ENCODE measurements at regions not wholly inside any gene's neighbourhood (a gene's known extent, or its start where the extent isn't known, plus 50 kb on each side); places are given as distances from the start of the nearest gene placed in this dataset.
"Not testable (repeated sequence)": the region's sequence is repeated elsewhere in the genome, so short reads cannot be mapped to it uniquely, and the experiment has no call there.

DNA sequence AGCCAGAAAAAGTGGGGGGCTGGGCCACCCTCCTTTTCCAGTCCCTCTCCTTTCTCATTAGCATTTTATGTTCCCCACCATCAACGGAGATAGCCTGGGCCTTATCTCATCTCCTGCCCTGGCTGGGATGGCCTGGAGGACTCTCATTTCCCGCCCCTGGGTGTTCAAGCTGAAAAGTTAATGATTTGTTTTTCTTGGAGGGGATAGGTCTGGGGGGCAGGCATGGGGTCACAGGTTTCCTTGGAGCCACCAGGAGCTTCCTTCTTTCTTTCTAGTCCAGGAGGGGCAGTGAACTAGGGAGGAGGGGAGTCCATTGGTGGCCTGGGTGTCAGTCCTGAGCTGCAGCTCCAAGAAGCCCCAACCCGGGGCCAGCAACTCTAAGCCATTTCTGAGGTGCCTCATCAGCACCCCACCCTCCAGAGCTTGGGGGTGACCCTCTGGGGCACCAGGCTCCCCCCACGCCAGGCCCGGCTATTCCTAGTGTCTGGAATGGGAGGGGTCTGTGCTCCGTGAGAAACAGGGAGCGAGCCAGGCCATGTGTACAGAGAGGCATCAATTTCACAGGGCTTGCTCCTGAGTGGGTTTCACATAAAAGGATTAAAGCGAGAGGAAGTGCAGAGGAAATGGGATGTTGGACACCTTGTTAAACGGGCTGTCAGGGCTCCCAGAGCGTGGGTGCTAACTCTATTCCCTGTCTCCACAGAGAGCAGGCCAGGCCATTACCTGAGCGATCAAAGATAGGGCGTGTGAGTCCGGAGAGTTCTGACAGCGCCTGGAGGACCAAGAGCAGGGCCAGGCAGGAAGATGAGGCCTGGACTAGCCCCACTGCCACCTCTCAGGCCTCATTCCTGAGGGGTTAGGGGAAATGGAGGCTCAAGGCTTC lies 90.6 kb upstream of the LHX1 start:
- no peak overlapping the region for H2AFZ ChIP-seq (ENCODE audit: insufficient read depth, low read depth, low read length, poor library complexity, severe bottlenecking)
- peaks cover 0 to 16% of the 10 kb centered on the region in 2 donors for H3K27me3 ChIP-seq (ENCODE audit: control insufficient read depth in 2 of 2, insufficient read depth in 2 of 2, low read length in 2 of 2)
- intact Hi-C loops (cut with micrococcal nuclease), result no loop called here
- no peaks in the 10 kb centered on the region for H3K79me2 ChIP-seq (ENCODE audit: insufficient read depth, low read length)
- no peaks in the 10 kb centered on the region for H3K4me1 ChIP-seq (ENCODE audit: control insufficient read depth in 1 of 2, insufficient read depth in 2 of 2, low read length in 2 of 2)
- no peak overlapping the region for H3K4me3 ChIP-seq (replicated peaks in 1 of 3; ENCODE audit: low read depth in 2 of 3, low read length in 3 of 3)
- no peaks in the 10 kb centered on the region for H3K36me3 Mint-ChIP-seq
- no peak overlapping the region for H3K27ac ChIP-seq (ENCODE audit: low read depth in 1 of 2, low read length in 2 of 2)
- no peaks in the 10 kb centered on the region for H3K36me3 ChIP-seq (replicated peaks in 1 of 2; ENCODE audit: control insufficient read depth in 1 of 2, insufficient read depth in 2 of 2, low read length in 2 of 2)
- H3K9me3 Mint-ChIP-seq, result peaks cover 0 to 1% (median 0%) of the 10 kb centered on the region in 7 donors
- H3K27me3 Mint-ChIP-seq (ENCODE audit: low read depth in 3 of 3), result peaks cover 18 to 42% (median 21%) of the 10 kb centered on the region in 3 donors
- peaks cover 2% of the 10 kb centered on the region for H3K4me1 Mint-ChIP-seq
- TF ChIP-seq, protein P1, sequence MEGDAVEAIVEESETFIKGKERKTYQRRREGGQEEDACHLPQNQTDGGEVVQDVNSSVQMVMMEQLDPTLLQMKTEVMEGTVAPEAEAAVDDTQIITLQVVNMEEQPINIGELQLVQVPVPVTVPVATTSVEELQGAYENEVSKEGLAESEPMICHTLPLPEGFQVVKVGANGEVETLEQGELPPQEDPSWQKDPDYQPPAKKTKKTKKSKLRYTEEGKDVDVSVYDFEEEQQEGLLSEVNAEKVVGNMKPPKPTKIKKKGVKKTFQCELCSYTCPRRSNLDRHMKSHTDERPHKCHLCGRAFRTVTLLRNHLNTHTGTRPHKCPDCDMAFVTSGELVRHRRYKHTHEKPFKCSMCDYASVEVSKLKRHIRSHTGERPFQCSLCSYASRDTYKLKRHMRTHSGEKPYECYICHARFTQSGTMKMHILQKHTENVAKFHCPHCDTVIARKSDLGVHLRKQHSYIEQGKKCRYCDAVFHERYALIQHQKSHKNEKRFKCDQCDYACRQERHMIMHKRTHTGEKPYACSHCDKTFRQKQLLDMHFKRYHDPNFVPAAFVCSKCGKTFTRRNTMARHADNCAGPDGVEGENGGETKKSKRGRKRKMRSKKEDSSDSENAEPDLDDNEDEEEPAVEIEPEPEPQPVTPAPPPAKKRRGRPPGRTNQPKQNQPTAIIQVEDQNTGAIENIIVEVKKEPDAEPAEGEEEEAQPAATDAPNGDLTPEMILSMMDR (IDR thresholded peaks at IDR 0.05), result no peak
- no peak for DNase-seq
- WGBS (ENCODE audit: insufficient coverage), result 62% methylated on average over 9 of the region's 14 CpGs
- no peaks in the 10 kb centered on the region for H3K9me3 ChIP-seq (replicated peaks in 1 of 2; ENCODE audit: control insufficient read depth in 1 of 2, insufficient read depth in 1 of 2, low read length in 2 of 2)
- H3K4me2 ChIP-seq (replicated peaks; ENCODE audit: extremely low read depth, low read length, poor library complexity, severe bottlenecking), result no peak overlapping the region
- no peak overlapping the region for H3K4me3 Mint-ChIP-seq
- no peak overlapping the region for H3K9ac ChIP-seq (ENCODE audit: insufficient read depth, low read length, poor library complexity, severe bottlenecking)
- H4K20me1 ChIP-seq (ENCODE audit: insufficient read depth, low read length), result no peaks in the 10 kb centered on the region
- no peak overlapping the region for H3K27ac Mint-ChIP-seq

DNA sequence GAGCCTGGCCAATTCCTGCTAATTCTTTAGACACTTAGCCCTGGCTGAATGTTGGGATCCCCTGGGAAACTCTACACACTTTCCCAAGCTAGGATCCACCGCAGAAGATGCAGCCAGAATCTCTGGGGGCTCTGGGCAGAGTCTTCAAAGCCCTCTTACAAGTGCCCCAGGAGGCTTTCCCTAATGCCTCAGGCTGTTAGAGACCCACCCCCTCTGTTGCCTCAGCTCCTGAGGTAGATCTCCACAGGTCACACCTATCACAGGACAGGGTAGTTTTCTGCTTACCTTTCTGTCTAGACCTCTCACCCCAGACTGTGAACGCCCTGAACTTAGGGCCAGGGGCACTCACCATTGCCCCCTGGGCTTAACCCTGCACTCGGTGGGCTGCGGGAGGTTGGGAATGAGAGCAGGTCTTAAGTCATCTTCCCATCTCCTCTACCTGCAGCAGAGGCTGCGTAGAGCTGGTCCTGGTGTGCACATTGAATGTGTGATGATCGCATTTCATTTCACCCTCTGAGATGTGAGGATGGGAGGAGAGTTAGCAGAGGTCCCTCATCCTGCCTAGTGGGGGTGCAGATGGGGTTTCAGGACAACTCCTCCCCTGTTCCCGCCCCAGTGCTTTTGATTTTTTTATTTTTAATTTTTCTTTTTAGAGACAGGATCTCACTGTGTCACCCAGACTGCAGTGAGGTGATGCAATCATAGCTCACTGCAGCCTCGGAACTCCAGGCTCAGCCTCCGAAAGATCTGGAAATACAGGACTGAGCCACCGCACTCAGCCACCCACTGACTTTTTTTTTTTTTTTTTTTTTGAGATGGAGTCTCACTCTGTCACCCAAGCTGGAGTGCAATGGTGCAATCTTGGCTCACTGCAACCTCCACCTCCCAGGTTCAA lies 89.0 kb upstream of the LHX1 start:
- H3K27me3 Mint-ChIP-seq (ENCODE audit: low read depth in 3 of 3), result peaks cover 12 to 41% (median 15%) of the 10 kb centered on the region in 3 donors
- Histone ChIP-seq H3K36me3 (replicated peaks in 1 of 2; ENCODE audit: control insufficient read depth in 1 of 2, insufficient read depth in 2 of 2, low read length in 2 of 2) (no peaks in the 10 kb centered on the region), H3K79me2 (ENCODE audit: insufficient read depth, low read length) (no peaks in the 10 kb centered on the region), H3K27ac (ENCODE audit: low read depth in 1 of 2, low read length in 2 of 2) (no peak overlapping the region), H3K9me3 (replicated peaks in 1 of 2; ENCODE audit: control insufficient read depth in 1 of 2, insufficient read depth in 1 of 2, low read length in 2 of 2) (no peaks in the 10 kb centered on the region), H3K27me3 (ENCODE audit: control insufficient read depth in 2 of 2, insufficient read depth in 2 of 2, low read length in 2 of 2) (peaks cover 0 to 16% of the 10 kb centered on the region in 2 donors), H3K4me3 (replicated peaks in 1 of 3; ENCODE audit: low read depth in 2 of 3, low read length in 3 of 3) (no peak overlapping the region), H2AFZ (ENCODE audit: insufficient read depth, low read depth, low read length, poor library complexity, severe bottlenecking) (no peak overlapping the region), H3K4me1 (ENCODE audit: control insufficient read depth in 1 of 2, insufficient read depth in 2 of 2, low read length in 2 of 2) (no peaks in the 10 kb centered on the region), H3K9ac (ENCODE audit: insufficient read depth, low read length, poor library complexity, severe bottlenecking) (no peak overlapping the region), H3K4me2 (replicated peaks; ENCODE audit: extremely low read depth, low read length, poor library complexity, severe bottlenecking) (no peak overlapping the region), H4K20me1 (ENCODE audit: insufficient read depth, low read length) (no peaks in the 10 kb centered on the region)
- H3K36me3 Mint-ChIP-seq, result no peaks in the 10 kb centered on the region
- peaks cover 2% of the 10 kb centered on the region for H3K4me1 Mint-ChIP-seq
- no peak overlapping the region for H3K27ac Mint-ChIP-seq
- TF ChIP-seq, protein P1 (IDR thresholded peaks at IDR 0.05), result no peak
- intact Hi-C loops (cut with micrococcal nuclease), result no loop called here
- DNase-seq, result no peak
- H3K9me3 Mint-ChIP-seq, result peaks cover 0 to 3% (median 0%) of the 10 kb centered on the region in 7 donors
- no peak overlapping the region for H3K4me3 Mint-ChIP-seq
- 73% methylated on average over 2 of the region's 10 CpGs for WGBS (ENCODE audit: insufficient coverage)

GRCh38 chr17:36849020-36849419 lies 88.3 kb upstream of the LHX1 start:
- H3K36me3 Mint-ChIP-seq; H3K9ac ChIP-seq (ENCODE audit: insufficient read depth, low read length, poor library complexity, severe bottlenecking); H3K27ac ChIP-seq (ENCODE audit: low read depth in 1 of 2, low read length in 2 of 2); H3K4me1 Mint-ChIP-seq; H4K20me1 ChIP-seq (ENCODE audit: insufficient read depth, low read length); H3K36me3 ChIP-seq (replicated peaks in 1 of 2; ENCODE audit: control insufficient read depth in 1 of 2, insufficient read depth in 2 of 2, low read length in 2 of 2); H3K9me3 ChIP-seq (replicated peaks in 1 of 2; ENCODE audit: control insufficient read depth in 1 of 2, insufficient read depth in 1 of 2, low read length in 2 of 2); intact Hi-C loops (cut with micrococcal nuclease); H3K27ac Mint-ChIP-seq; H3K4me3 Mint-ChIP-seq; H3K79me2 ChIP-seq (ENCODE audit: insufficient read depth, low read length); H3K9me3 Mint-ChIP-seq; H3K4me1 ChIP-seq (ENCODE audit: control insufficient read depth in 1 of 2, insufficient read depth in 2 of 2, low read length in 2 of 2); H3K4me3 ChIP-seq (replicated peaks in 1 of 3; ENCODE audit: low read depth in 2 of 3, low read length in 3 of 3); DNase-seq; H2AFZ ChIP-seq (ENCODE audit: insufficient read depth, low read depth, low read length, poor library complexity, severe bottlenecking); H3K4me2 ChIP-seq (replicated peaks; ENCODE audit: extremely low read depth, low read length, poor library complexity, severe bottlenecking): not testable (repeated sequence)
- peaks cover 0 to 16% of the 10 kb centered on the region in 2 donors for H3K27me3 ChIP-seq (ENCODE audit: control insufficient read depth in 2 of 2, insufficient read depth in 2 of 2, low read length in 2 of 2)
- WGBS (ENCODE audit: insufficient coverage), result 97% methylated on average over 8 of the region's 9 CpGs
- H3K27me3 Mint-ChIP-seq (ENCODE audit: low read depth in 3 of 3), result peaks cover 9 to 38% (median 12%) of the 10 kb centered on the region in 3 donors
